ENCODE measurements at regions not wholly inside any gene's neighbourhood (a gene's known extent, or its start where the extent isn't known, plus 50 kb on each side); places are given as distances from the start of the nearest gene placed in this dataset.

DNA sequence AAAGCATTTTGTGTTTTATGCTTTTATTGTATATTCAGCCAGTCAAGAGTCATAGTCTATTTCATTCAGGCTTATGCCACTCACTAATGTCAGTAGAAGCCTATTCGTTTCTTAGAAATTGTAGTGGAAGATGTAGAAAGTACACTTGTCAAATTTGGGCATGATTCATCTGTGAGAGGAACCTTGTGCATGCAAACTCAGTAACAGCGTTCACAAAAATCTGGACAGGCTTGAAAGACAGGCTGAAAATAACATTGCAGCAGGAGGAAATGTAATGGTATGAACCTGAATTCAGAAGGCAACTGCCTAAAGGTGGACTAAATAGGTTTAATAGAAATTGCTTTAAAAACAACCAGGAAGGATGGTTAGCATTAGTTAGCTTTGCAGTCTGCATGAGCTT is 213.5 kb downstream of the CMPK2 start (continued):
- TF ChIP-seq, protein P1, sequence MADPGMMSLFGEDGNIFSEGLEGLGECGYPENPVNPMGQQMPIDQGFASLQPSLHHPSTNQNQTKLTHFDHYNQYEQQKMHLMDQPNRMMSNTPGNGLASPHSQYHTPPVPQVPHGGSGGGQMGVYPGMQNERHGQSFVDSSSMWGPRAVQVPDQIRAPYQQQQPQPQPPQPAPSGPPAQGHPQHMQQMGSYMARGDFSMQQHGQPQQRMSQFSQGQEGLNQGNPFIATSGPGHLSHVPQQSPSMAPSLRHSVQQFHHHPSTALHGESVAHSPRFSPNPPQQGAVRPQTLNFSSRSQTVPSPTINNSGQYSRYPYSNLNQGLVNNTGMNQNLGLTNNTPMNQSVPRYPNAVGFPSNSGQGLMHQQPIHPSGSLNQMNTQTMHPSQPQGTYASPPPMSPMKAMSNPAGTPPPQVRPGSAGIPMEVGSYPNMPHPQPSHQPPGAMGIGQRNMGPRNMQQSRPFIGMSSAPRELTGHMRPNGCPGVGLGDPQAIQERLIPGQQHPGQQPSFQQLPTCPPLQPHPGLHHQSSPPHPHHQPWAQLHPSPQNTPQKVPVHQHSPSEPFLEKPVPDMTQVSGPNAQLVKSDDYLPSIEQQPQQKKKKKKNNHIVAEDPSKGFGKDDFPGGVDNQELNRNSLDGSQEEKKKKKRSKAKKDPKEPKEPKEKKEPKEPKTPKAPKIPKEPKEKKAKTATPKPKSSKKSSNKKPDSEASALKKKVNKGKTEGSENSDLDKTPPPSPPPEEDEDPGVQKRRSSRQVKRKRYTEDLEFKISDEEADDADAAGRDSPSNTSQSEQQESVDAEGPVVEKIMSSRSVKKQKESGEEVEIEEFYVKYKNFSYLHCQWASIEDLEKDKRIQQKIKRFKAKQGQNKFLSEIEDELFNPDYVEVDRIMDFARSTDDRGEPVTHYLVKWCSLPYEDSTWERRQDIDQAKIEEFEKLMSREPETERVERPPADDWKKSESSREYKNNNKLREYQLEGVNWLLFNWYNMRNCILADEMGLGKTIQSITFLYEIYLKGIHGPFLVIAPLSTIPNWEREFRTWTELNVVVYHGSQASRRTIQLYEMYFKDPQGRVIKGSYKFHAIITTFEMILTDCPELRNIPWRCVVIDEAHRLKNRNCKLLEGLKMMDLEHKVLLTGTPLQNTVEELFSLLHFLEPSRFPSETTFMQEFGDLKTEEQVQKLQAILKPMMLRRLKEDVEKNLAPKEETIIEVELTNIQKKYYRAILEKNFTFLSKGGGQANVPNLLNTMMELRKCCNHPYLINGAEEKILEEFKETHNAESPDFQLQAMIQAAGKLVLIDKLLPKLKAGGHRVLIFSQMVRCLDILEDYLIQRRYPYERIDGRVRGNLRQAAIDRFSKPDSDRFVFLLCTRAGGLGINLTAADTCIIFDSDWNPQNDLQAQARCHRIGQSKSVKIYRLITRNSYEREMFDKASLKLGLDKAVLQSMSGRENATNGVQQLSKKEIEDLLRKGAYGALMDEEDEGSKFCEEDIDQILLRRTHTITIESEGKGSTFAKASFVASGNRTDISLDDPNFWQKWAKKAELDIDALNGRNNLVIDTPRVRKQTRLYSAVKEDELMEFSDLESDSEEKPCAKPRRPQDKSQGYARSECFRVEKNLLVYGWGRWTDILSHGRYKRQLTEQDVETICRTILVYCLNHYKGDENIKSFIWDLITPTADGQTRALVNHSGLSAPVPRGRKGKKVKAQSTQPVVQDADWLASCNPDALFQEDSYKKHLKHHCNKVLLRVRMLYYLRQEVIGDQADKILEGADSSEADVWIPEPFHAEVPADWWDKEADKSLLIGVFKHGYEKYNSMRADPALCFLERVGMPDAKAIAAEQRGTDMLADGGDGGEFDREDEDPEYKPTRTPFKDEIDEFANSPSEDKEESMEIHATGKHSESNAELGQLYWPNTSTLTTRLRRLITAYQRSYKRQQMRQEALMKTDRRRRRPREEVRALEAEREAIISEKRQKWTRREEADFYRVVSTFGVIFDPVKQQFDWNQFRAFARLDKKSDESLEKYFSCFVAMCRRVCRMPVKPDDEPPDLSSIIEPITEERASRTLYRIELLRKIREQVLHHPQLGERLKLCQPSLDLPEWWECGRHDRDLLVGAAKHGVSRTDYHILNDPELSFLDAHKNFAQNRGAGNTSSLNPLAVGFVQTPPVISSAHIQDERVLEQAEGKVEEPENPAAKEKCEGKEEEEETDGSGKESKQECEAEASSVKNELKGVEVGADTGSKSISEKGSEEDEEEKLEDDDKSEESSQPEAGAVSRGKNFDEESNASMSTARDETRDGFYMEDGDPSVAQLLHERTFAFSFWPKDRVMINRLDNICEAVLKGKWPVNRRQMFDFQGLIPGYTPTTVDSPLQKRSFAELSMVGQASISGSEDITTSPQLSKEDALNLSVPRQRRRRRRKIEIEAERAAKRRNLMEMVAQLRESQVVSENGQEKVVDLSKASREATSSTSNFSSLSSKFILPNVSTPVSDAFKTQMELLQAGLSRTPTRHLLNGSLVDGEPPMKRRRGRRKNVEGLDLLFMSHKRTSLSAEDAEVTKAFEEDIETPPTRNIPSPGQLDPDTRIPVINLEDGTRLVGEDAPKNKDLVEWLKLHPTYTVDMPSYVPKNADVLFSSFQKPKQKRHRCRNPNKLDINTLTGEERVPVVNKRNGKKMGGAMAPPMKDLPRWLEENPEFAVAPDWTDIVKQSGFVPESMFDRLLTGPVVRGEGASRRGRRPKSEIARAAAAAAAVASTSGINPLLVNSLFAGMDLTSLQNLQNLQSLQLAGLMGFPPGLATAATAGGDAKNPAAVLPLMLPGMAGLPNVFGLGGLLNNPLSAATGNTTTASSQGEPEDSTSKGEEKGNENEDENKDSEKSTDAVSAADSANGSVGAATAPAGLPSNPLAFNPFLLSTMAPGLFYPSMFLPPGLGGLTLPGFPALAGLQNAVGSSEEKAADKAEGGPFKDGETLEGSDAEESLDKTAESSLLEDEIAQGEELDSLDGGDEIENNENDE (IDR thresholded peaks at IDR 0.05; ENCODE audit: insufficient replicate concordance, low read length), result no peak
- TF ChIP-seq CHD2 (IDR thresholded peaks at IDR 0.05; ENCODE audit: low read length) (no peak), BACH1 (IDR thresholded peaks at IDR 0.05; ENCODE audit: low read length) (no peak), RBBP5 (IDR thresholded peaks at IDR 0.05; ENCODE audit: borderline replicate concordance, low read depth, low read length) (no peak)

Measured in H1 (cell line).